IPS-18c (cell line): ENCODE measurements at regions not wholly inside any gene's neighbourhood (a gene's known extent, or its start where the extent isn't known, plus 50 kb on each side); places are given as distances from the start of the nearest gene placed in this dataset.
"Not testable (repeated sequence)": the region's sequence is repeated elsewhere in the genome, so short reads cannot be mapped to it uniquely, and the experiment has no call there.

ENCODE experiments used
- H3K4me3 ChIP-seq: 2 replicates; pipeline ENCODE4 v1.7.0; 2013; ENCODE audit warnings: low read depth, mild to moderate bottlenecking, low read length, moderate library complexity; ENCODE audit not compliant: insufficient read depth
- H3K9me3 ChIP-seq: one replicate; pipeline ENCODE4 v1.6.1; 2013; ENCODE audit warnings: mild to moderate bottlenecking, low read length, moderate library complexity; ENCODE audit not compliant: control insufficient read depth, insufficient read depth

GRCh38 chr2:193409951-193410350 lies 1215.2 kb upstream of the TMEFF2 start:
- no peak overlapping the region for H3K4me3 ChIP-seq

GRCh38 chr2:193382583-193382982 lies 1187.8 kb upstream of the TMEFF2 start:
- H3K9me3 ChIP-seq = no peaks in the 10 kb centered on the region
- H3K4me3 ChIP-seq = no peak overlapping the region

More at GRCh38 chr2:193409951-193410350, 1215.2 kb upstream of the TMEFF2 start:
- no peaks in the 10 kb centered on the region for H3K9me3 ChIP-seq

DNA sequence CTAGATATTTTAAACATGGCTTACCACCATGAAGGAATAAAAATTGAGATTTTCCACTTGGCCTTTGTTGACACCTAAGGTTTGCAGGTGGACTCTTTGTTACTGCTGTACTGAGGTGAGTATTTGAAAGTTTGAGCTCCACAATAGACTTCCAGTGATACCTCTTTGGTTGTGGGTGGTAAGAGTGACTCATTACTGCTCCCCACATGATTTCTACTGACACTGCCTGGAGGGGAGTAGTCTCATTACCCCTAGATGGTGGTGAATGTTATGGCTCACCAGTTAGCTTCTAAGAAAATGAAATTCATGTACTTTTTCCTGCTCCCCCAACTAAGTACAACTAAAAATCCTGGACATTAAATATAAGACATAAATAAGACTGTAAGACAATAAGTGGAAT lies 1183.1 kb upstream of the TMEFF2 start:
- Histone ChIP-seq H3K4me3 (no peak overlapping the region), H3K9me3 (no peaks in the 10 kb centered on the region)

DNA sequence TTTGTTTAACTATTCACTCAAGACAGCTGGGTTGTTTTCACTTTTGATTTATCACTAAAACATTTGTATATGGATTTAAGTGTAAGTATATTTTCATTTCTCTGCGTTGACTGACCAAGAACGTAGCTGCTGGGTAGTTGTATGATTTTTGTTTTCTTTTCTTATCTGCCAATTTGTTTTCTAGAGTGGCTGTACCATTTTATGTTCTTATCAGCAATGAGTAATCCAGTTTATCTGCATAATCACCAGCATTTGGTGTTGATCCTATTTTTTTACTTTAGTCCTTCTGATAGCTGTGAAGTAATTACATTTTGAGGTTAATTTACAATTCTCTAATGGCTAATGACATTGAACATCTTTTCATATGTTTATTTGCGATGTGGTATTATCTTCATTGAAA lies 1178.4 kb upstream of the TMEFF2 start:
- no peaks in the 10 kb centered on the region for H3K9me3 ChIP-seq
- no peak overlapping the region for H3K4me3 ChIP-seq

DNA sequence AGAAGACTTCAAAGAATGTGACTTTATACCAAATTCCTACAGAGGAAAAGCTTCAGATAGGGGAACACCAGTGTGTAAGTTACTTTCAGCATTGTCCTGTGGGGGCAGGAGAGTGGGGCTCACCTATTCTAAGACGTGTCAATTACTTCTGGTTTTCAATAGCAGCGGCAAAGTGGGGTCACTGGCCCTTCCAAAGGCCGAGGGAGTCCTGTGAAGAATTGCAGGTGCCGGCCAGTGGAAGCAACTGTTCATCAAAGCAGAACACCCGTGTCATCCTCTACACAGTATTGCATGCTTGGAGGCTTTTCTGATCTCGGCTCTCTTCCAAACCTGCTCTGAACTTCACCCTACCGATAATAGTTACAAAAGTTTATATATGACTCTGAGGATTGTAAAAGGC lies 1176.5 kb upstream of the TMEFF2 start:
- no peaks in the 10 kb centered on the region for H3K9me3 ChIP-seq
- H3K4me3 ChIP-seq = no peak overlapping the region

DNA sequence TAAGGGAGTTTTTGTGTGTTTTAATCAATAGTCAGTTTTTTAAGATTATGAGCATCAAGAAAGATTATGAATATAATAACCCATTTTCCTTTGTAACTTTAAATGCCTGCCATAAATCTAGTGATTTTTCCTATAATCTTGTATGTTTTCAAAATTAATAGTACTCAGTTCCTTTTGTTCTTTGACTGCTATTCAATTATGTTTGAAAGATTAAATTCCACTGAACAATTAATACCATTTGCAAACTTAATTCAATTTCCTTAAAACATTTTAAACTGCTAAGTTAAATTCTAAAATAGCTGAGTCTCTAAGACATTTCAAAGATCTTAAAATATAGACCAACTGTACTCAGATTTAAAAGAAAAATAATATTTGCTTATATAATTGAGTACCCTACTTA lies 1173.9 kb upstream of the TMEFF2 start:
- H3K4me3 ChIP-seq = no peak overlapping the region
- no peaks in the 10 kb centered on the region for H3K9me3 ChIP-seq

DNA sequence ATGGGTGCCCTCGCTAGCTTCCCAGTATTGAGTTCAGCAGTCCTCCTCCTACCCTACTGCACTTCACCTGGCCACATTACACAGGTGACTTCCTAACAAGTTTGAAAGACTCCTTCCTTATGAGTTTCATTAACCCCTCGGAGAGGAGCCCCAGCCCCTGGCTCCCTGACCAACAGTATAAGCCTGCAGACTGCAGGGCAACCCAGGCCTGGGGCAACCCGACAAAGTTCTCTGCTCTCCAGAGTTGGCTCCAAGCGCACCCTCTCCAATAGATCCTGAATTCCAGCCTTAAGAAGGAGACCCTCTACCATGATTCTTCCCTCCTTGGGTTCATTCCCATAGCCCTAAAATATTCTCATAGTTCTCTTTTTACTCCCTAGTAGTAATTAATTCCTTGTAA lies 1162.8 kb upstream of the TMEFF2 start:
- H3K9me3 ChIP-seq = no peaks in the 10 kb centered on the region
- H3K4me3 ChIP-seq = no peak overlapping the region

DNA sequence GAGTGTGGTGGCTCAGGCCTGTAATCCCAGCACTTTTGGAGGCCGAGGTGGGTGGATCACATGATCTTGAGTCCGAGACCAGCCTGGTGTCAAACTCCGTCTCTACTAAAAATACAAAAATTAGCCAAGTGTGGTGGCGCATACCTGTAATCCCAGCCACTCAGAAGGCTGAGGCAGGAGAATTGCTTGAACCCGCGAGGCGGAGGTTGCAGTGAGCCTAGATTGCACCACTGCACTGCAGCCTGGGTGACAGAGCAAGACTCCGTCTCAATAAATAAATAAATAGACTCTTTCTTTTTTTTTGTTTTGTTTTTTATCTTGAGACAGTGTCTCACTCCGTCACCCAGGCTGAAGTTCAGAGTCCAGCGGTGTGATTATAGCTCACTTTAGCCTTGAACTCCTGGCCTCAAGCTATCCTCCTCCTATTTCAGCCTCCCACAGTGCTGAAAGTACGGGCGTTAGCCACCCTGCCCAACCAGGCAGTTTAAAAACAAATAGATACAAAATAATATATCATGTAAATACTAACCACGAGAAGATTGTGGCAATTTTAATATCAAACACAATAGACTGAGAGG lies 1158.0 kb upstream of the TMEFF2 start:
- not testable (repeated sequence) for H3K9me3 ChIP-seq, H3K4me3 ChIP-seq

DNA sequence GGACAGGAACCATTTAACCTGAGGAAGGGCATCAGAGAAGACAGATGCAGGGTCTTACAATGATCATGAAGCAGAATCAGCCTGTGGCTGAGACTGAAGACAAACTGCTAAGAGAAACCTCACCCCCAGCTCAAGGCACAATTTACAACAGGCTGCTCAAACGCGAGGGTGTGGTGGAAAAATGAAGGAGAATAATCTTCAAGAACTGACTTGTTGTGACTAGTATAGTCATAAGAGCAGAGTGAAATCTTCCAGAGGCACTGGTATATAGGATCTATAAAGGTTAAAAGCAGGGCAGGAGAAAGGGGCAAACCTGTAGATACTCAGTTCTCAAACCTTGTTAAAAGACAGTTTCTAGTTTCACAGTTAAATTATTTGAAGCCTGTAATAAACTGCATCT lies 1155.8 kb upstream of the TMEFF2 start:
- H3K9me3 ChIP-seq = no peaks in the 10 kb centered on the region
- no peak overlapping the region for H3K4me3 ChIP-seq

DNA sequence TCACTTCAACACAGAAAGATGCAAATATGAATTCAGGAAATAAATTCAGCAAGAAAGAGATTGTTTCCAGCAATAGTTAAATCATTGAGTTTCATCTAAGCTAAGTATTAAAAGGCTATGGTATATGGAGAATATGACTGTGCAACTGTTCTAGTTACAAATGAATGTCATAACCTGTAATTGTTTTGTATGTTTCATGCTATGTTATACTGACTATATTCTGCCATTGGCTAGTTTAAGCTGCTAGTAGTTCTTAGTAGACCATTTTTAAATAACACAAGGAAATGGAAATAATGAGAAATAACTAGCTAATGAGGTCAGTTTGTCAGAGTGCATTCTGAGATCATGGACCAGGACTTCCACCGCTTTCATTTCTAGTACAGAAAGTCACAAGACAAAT lies 1154.9 kb upstream of the TMEFF2 start:
- Histone ChIP-seq H3K9me3 (no peaks in the 10 kb centered on the region), H3K4me3 (no peak overlapping the region)

DNA sequence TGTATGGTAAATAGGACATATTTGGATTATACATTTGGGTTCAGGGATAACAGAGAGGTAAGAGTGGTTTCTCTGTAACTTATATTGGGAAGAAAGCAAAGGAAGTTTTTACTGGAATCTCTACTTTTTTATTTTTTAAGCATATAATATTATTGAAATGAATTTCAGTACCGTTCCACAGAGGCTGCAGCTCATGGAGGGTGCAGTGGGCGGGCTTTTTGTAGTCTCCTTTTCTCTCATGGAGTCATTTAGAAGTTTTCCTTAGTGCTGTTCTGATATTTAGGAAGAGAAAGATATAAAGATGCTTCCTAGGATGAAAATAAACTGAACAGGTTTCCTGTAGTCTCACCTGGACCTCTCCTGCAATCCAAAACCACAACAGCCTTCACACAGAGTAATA lies 1153.3 kb upstream of the TMEFF2 start:
- H3K9me3 ChIP-seq = no peaks in the 10 kb centered on the region
- H3K4me3 ChIP-seq = no peak overlapping the region

DNA sequence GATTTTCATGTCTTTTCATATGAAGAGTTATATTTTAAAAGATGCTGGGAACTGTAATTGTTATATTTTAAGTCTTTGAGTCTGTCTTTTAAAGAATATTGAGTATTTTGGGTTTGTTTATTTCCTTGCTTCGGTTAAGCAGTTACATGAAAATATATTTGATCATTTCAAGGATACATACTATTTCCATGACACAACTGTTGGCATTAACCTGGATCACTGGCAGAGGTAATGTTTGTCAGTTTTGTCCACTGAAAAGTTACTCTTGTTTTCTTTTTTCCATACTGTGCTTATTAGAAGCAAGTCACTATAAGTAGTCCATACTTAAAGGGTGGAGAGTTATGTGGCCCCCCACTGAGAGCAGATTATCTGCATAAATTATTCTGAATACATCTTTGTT lies 1142.0 kb upstream of the TMEFF2 start:
- Histone ChIP-seq H3K4me3 (no peak overlapping the region), H3K9me3 (no peaks in the 10 kb centered on the region)

- Histone ChIP-seq H3K4me3 (no peak overlapping the region), H3K9me3 (no peaks in the 10 kb centered on the region)
These were observed 1139.7 kb upstream of the TMEFF2 start for GRCh38 chr2:193334401-193334800.

GRCh38 chr2:193333539-193333938 lies 1138.8 kb upstream of the TMEFF2 start:
- Histone ChIP-seq H3K9me3 (no peaks in the 10 kb centered on the region), H3K4me3 (no peak overlapping the region)

GRCh38 chr2:193332941-193333340 lies 1138.2 kb upstream of the TMEFF2 start:
- H3K9me3 ChIP-seq = no peaks in the 10 kb centered on the region
- H3K4me3 ChIP-seq = no peak overlapping the region

- no peaks in the 10 kb centered on the region for H3K9me3 ChIP-seq
- H3K4me3 ChIP-seq = no peak overlapping the region
These were observed 1136.9 kb upstream of the TMEFF2 start for GRCh38 chr2:193331676-193332075.

- no peak overlapping the region for H3K4me3 ChIP-seq
These were observed 1131.6 kb upstream of the TMEFF2 start for GRCh38 chr2:193326296-193326695.

DNA sequence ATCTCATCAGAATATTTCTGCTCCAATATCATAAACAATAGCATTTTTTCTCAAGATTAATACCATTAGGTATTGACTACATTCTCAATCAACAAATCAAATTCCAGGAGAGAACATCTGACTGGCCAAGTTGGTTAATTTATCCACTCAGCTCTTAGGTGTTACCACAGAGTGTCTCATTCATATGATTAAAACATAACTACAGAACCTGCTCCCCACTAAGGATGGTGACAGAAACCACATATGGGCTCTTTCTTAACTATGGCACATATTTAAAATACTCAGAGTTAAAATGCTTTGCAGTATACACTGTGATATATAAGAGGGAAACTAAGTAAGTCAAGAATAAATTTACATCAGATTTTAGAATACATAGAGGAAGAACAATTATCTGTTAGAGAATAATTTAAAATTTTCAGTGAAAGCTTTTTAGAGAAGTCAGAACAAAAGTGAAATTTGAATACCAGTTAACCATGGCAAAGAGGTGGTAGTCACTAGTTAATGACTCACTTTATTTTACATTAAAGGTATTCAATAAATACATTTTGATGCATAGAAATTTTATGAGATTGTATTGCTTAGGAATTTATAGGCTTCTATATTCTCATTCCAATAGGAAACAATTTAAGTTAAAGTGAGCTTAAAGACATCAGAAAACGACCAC lies 1120.8 kb upstream of the TMEFF2 start:
- H3K9me3 ChIP-seq = no peaks in the 10 kb centered on the region
- H3K4me3 ChIP-seq = no peak overlapping the region

More at GRCh38 chr2:193326296-193326695, 1131.6 kb upstream of the TMEFF2 start:
- no peaks in the 10 kb centered on the region for H3K9me3 ChIP-seq

GRCh38 chr2:193303464-193303863 lies 1108.7 kb upstream of the TMEFF2 start:
- H3K9me3 ChIP-seq = no peaks in the 10 kb centered on the region
- H3K4me3 ChIP-seq = no peak overlapping the region
